ENCODE measurements at regions not wholly inside any gene's neighbourhood (a gene's known extent, or its start where the extent isn't known, plus 50 kb on each side); places are given as distances from the start of the nearest gene placed in this dataset.
"Not testable (repeated sequence)": the region's sequence is repeated elsewhere in the genome, so short reads cannot be mapped to it uniquely, and the experiment has no call there.

- not testable (repeated sequence) for DNase-seq (ENCODE audit: low read depth, low spot score); H3K4me3 ChIP-seq (ENCODE audit: low read length)
Observed at GRCh38 chr5:17031659-17032277, 95.7 kb upstream of the MYO10 start.

GRCh38 chr5:17032314-17032985 is 96.4 kb upstream of the MYO10 start:
- not testable (repeated sequence) for H3K4me3 ChIP-seq (ENCODE audit: low read length); DNase-seq (ENCODE audit: low read depth, low spot score)

GRCh38 chr5:17034992-17035391 is 98.9 kb upstream of the MYO10 start:
- not testable (repeated sequence) for H3K4me3 ChIP-seq (ENCODE audit: low read length); DNase-seq (ENCODE audit: low read depth, low spot score)

GRCh38 chr5:17037751-17038150 is 101.7 kb upstream of the MYO10 start:
- no peak overlapping the region for H3K4me3 ChIP-seq (ENCODE audit: low read length)
- DNase-seq (ENCODE audit: low read depth, low spot score) = no peak

- no peak overlapping the region for H3K4me3 ChIP-seq (ENCODE audit: low read length)
- DNase-seq (ENCODE audit: low read depth, low spot score) = no peak
Observed at GRCh38 chr5:17039170-17039569, 103.1 kb upstream of the MYO10 start.

GRCh38 chr5:17042041-17042440 is 106.0 kb upstream of the MYO10 start:
- DNase-seq (ENCODE audit: low read depth, low spot score) = no peak
- H3K4me3 ChIP-seq (ENCODE audit: low read length) = no peak overlapping the region

- no peak overlapping the region for H3K4me3 ChIP-seq (ENCODE audit: low read length)
- DNase-seq (ENCODE audit: low read depth, low spot score) = no peak
Observed at GRCh38 chr5:17046320-17046719, 110.2 kb upstream of the MYO10 start.

GRCh38 chr5:17050236-17050635 is 114.1 kb upstream of the MYO10 start:
- no peak for DNase-seq (ENCODE audit: low read depth, low spot score)
- H3K4me3 ChIP-seq (ENCODE audit: low read length) = no peak overlapping the region

- no peak overlapping the region for H3K4me3 ChIP-seq (ENCODE audit: low read length)
- no peak for DNase-seq (ENCODE audit: low read depth, low spot score)
Observed at GRCh38 chr5:17054911-17055310, 118.8 kb upstream of the MYO10 start.

GRCh38 chr5:17056141-17056631 is 120.1 kb upstream of the MYO10 start:
- H3K4me3 ChIP-seq (ENCODE audit: low read length) = no peak overlapping the region
- no peak for DNase-seq (ENCODE audit: low read depth, low spot score)

- DNase-seq (ENCODE audit: low read depth, low spot score) = no peak
- H3K4me3 ChIP-seq (ENCODE audit: low read length) = no peak overlapping the region
Observed at GRCh38 chr5:17058438-17058837, 122.3 kb upstream of the MYO10 start.

GRCh38 chr5:17061973-17062470 is 125.9 kb upstream of the MYO10 start:
- no peak for DNase-seq (ENCODE audit: low read depth, low spot score)
- H3K4me3 ChIP-seq (ENCODE audit: low read length) = no peak overlapping the region

GRCh38 chr5:17062741-17063140 is 126.7 kb upstream of the MYO10 start:
- H3K4me3 ChIP-seq (ENCODE audit: low read length); DNase-seq (ENCODE audit: low read depth, low spot score): not testable (repeated sequence)

GRCh38 chr5:17064241-17064640 is 128.2 kb upstream of the MYO10 start:
- DNase-seq (ENCODE audit: low read depth, low spot score) = no peak
- H3K4me3 ChIP-seq (ENCODE audit: low read length) = no peak overlapping the region

GRCh38 chr5:17065458-17065857 is 129.4 kb upstream of the MYO10 start:
- no peak overlapping the region for H3K4me3 ChIP-seq (ENCODE audit: low read length)
- DNase-seq (ENCODE audit: low read depth, low spot score) = no peak

GRCh38 chr5:17066026-17066425 is 129.9 kb upstream of the MYO10 start:
- H3K4me3 ChIP-seq (ENCODE audit: low read length); DNase-seq (ENCODE audit: low read depth, low spot score): not testable (repeated sequence)

- no peak for DNase-seq (ENCODE audit: low read depth, low spot score)
- H3K4me3 ChIP-seq (ENCODE audit: low read length) = no peak overlapping the region
Observed at GRCh38 chr5:17067657-17068392, 131.7 kb upstream of the MYO10 start.

- DNase-seq (ENCODE audit: low read depth, low spot score) = no peak
- no peak overlapping the region for H3K4me3 ChIP-seq (ENCODE audit: low read length)
Observed at GRCh38 chr5:17069995-17070511, 134.0 kb upstream of the MYO10 start.

- H3K4me3 ChIP-seq (ENCODE audit: low read length) = no peak overlapping the region
- no peak for DNase-seq (ENCODE audit: low read depth, low spot score)
Observed at GRCh38 chr5:17070647-17071046, 134.6 kb upstream of the MYO10 start.

GRCh38 chr5:17075236-17075635 is 139.1 kb upstream of the MYO10 start:
- no peak for DNase-seq (ENCODE audit: low read depth, low spot score)

More at GRCh38 chr5:17075236-17075635, 139.1 kb upstream of the MYO10 start:
- H3K4me3 ChIP-seq (ENCODE audit: low read length) = no peak overlapping the region
